OCI-LY7 (cell line): ENCODE measurements at regions not wholly inside any gene's neighbourhood (a gene's known extent, or its start where the extent isn't known, plus 50 kb on each side); places are given as distances from the start of the nearest gene placed in this dataset.

ENCODE experiments used
- BruUV-seq: library from RNA; stranded (reverse); fragments of 400-500 nt; replicated peaks from 2 replicates; lab custom pipeline; 2021; lab: Mats Ljungman, UMichigan
- CTCF ChIA-PET: fragments of 300-600 bp; sonication (Branson Sonifier 250); formaldehyde crosslinking; loops from one replicate; lab custom pipeline; 2022; ENCODE audit warnings: antibody characterized with exemption; ENCODE audit not compliant: unreplicated experiment; lab: Charles Lee
- POLR2A ChIA-PET: fragments of 300-600 bp; sonication (Branson Sonifier 250); formaldehyde crosslinking; loops from one replicate; lab custom pipeline; 2022; ENCODE audit warnings: antibody characterized with exemption; lab: Charles Lee
- DNase-seq: peaks from one replicate; pipeline ENCODE4 v3.0.0-alpha.2; 2015; ENCODE audit warnings: low spot score
- H2AFZ ChIP-seq: fragments of 200-600 bp; sonication (generic), shearing (Covaris generic); 2 replicates; pipeline ENCODE4 v1.6.1; 2014; ENCODE audit warnings: mild to moderate bottlenecking, antibody characterized with exemption, low read length, moderate library complexity
- H3K27ac ChIP-seq: fragments of 200-600 bp; sonication (generic); 2 replicates; pipeline ENCODE4 v1.5.1; 2014; ENCODE audit warnings: mixed run types, low read depth, mild to moderate bottlenecking, moderate library complexity, low read length, inconsistent platforms; ENCODE audit not compliant: poor library complexity, severe bottlenecking
- H3K36me3 ChIP-seq: fragments of 200-600 bp; sonication (generic); 2 replicates; pipeline ENCODE4 v1.6.1; 2014; ENCODE audit warnings: mild to moderate bottlenecking, antibody characterized with exemption, low read length, moderate library complexity, mixed read lengths; ENCODE audit not compliant: insufficient read depth
- H3K4me1 ChIP-seq: fragments of 200-600 bp; sonication (generic); 2 replicates; pipeline ENCODE4 v1.5.1; 2014; ENCODE audit warnings: mild to moderate bottlenecking, low read length; ENCODE audit not compliant: insufficient read depth, poor library complexity, severe bottlenecking
- H3K4me2 ChIP-seq: fragments of 200-600 bp; sonication (generic); 2 replicates; pipeline ENCODE4 v1.6.1; 2014; ENCODE audit warnings: mild to moderate bottlenecking, low read length
- H3K4me3 ChIP-seq: fragments of 200-600 bp; sonication (generic); 2 replicates; pipeline ENCODE4 v1.5.1; 2014; ENCODE audit warnings: mild to moderate bottlenecking, low read depth, low read length; ENCODE audit not compliant: poor library complexity, severe bottlenecking
- H3K79me2 ChIP-seq: fragments of 200-600 bp; sonication (generic); 2 replicates; pipeline ENCODE4 v1.6.1; 2016; ENCODE audit warnings: low read depth, mild to moderate bottlenecking, low read length, moderate library complexity, mixed read lengths; ENCODE audit not compliant: insufficient read depth
- H3K9me2 ChIP-seq: fragments of 200-600 bp; sonication (generic); 2 replicates; pipeline ENCODE4 v1.6.1; 2016; ENCODE audit warnings: mild to moderate bottlenecking, low read length, mixed read lengths; ENCODE audit not compliant: insufficient read depth
- H3K9me3 ChIP-seq: fragments of 200-600 bp; sonication (generic); 2 replicates; pipeline ENCODE4 v1.6.1; 2014; ENCODE audit warnings: mild to moderate bottlenecking, mixed run types, low read length, mixed read lengths
- H4K20me1 ChIP-seq: fragments of 200-600 bp; sonication (generic); 2 replicates; pipeline ENCODE4 v1.6.1; 2014; ENCODE audit warnings: mild to moderate bottlenecking, antibody characterized with exemption, low read length, moderate library complexity, mixed read lengths; ENCODE audit not compliant: insufficient read depth
- CTCF ChIP-seq: fragments of 200-600 bp; sonication (generic); conservative IDR thresholded peaks from 2 replicates; pipeline ENCODE4 v1.5.1; 2014; ENCODE audit warnings: mild to moderate bottlenecking, antibody characterized with exemption, low read length, moderate library complexity, mixed read lengths
- EZH2phosphoT487 ChIP-seq: fragments of 200-600 bp; sonication (generic); IDR thresholded peaks from 2 replicates; pipeline ENCODE4 v1.6.1; 2018; ENCODE audit warnings: low read depth, borderline replicate concordance, mild to moderate bottlenecking, mixed run types, antibody characterized with exemption, low read length, moderate library complexity, mixed read lengths
- intact Hi-C: fragments of 100-400 bp; cut with micrococcal nuclease; formaldehyde crosslinking; loops from one replicate; pipeline ENCODE4 v1.10.0; 2022; ENCODE audit not compliant: unreplicated experiment

GRCh38 chr17:51512220-51512907 is 252.0 kb downstream of the UTP18 start:
- no peaks in the 10 kb centered on the region for H3K9me2 ChIP-seq
- POLR2A ChIA-PET = no interaction called here
- BruUV-seq = no TSS peak

GRCh38 chr17:51516924-51517323 is 256.6 kb downstream of the UTP18 start:
- Histone ChIP-seq H3K36me3 (no peaks in the 10 kb centered on the region), H4K20me1 (no peaks in the 10 kb centered on the region), H3K4me2 (no peak overlapping the region), H3K4me1 (no peaks in the 10 kb centered on the region), H2AFZ (no peak overlapping the region), H3K9me2 (no peaks in the 10 kb centered on the region), H3K9me3 (no peaks in the 10 kb centered on the region), H3K4me3 (no peak overlapping the region), H3K79me2 (no peaks in the 10 kb centered on the region), H3K27ac (no peak overlapping the region)
- TF ChIP-seq CTCF = no peak
- no peak for TF ChIP-seq EZH2phosphoT487
- no peak for DNase-seq
- CTCF ChIA-PET = no interaction called here
- intact Hi-C loops = no loop called here
- BruUV-seq = no TSS peak
- POLR2A ChIA-PET = no interaction called here

More at GRCh38 chr17:51512220-51512907, 252.0 kb downstream of the UTP18 start:
- no peak overlapping the region for H3K4me2 ChIP-seq
- no peaks in the 10 kb centered on the region for H3K9me3 ChIP-seq
- TF ChIP-seq CTCF (no peak), EZH2phosphoT487 (no peak)
- H3K4me3 ChIP-seq = no peak overlapping the region
- no peak overlapping the region for H2AFZ ChIP-seq
- intact Hi-C loops = no loop called here
- CTCF ChIA-PET = no interaction called here
- DNase-seq = no peak
- no peak overlapping the region for H3K27ac ChIP-seq
- H3K79me2 ChIP-seq = no peaks in the 10 kb centered on the region
- no peaks in the 10 kb centered on the region for H3K4me1 ChIP-seq
- H3K36me3 ChIP-seq = no peaks in the 10 kb centered on the region
- H4K20me1 ChIP-seq = no peaks in the 10 kb centered on the region

GRCh38 chr17:51524524-51524923 is 264.2 kb downstream of the UTP18 start:
- no peak overlapping the region for H3K4me3 ChIP-seq
- H4K20me1 ChIP-seq = no peaks in the 10 kb centered on the region
- intact Hi-C loops = no loop called here
- ChIA-PET CTCF (no interaction called here), POLR2A (no interaction called here)
- no peaks in the 10 kb centered on the region for H3K36me3 ChIP-seq
- BruUV-seq = no TSS peak
- H3K79me2 ChIP-seq = no peaks in the 10 kb centered on the region
- DNase-seq = no peak
- no peaks in the 10 kb centered on the region for H3K9me2 ChIP-seq
- H3K4me2 ChIP-seq = no peak overlapping the region
- H3K9me3 ChIP-seq = no peaks in the 10 kb centered on the region; the same call in 1 of the 2 replicates
- H3K27ac ChIP-seq = no peak overlapping the region
- no peak overlapping the region for H2AFZ ChIP-seq
- H3K4me1 ChIP-seq = no peaks in the 10 kb centered on the region
- no peak for TF ChIP-seq EZH2phosphoT487
- TF ChIP-seq CTCF = no peak
